Kidney epithelial cell (primary cell): ENCODE measurements at regions not wholly inside any gene's neighbourhood (a gene's known extent, or its start where the extent isn't known, plus 50 kb on each side); places are given as distances from the start of the nearest gene placed in this dataset.

Source experiments
- DNase-seq: peaks from one replicate; pipeline ENCODE4 v3.0.0-alpha.2; 2010; ENCODE audit warnings: low read depth
- H3K27me3 ChIP-seq: 2 replicates; pipeline ENCODE4 v1.6.0; 2011; ENCODE audit warnings: low read length; ENCODE audit not compliant: control insufficient read depth, insufficient read depth
- H3K36me3 ChIP-seq: 2 replicates; pipeline ENCODE4 v1.5.1; 2011; ENCODE audit warnings: low read length; ENCODE audit not compliant: control insufficient read depth, insufficient read depth
- H3K4me3 ChIP-seq: 2 replicates; pipeline ENCODE4 v1.5.1; 2011; ENCODE audit warnings: low read depth, mild to moderate bottlenecking, control low read depth, low read length
- TF ChIP-seq, protein P1 (sequence below): IDR thresholded peaks from 2 replicates; pipeline ENCODE4 v1.5.1; 2011; ENCODE audit warnings: mild to moderate bottlenecking, moderate library complexity, low read length, control low read depth, inconsistent platforms; ENCODE audit not compliant: insufficient read depth, poor library complexity, severe bottlenecking

DNA sequence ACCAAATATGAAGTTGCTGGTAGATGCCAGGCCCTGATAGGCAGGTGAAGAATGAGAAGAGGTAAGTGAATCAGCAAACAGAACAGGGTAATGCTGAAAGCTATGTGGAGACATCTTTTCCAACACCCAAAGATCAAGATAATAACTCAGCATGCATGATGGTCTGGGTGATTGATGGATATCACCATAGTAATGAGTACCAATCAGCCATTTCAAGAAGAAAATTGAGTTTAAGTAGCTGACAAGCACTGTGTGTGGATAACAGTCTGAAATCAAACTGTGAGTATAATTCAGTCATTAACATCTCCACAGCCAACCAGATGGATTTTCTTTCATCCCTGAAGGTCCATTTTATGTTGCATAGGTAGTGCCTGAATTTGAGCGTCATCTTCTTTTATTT is 289.6 kb upstream of the SMIM31 start:
- TF ChIP-seq, protein P1, sequence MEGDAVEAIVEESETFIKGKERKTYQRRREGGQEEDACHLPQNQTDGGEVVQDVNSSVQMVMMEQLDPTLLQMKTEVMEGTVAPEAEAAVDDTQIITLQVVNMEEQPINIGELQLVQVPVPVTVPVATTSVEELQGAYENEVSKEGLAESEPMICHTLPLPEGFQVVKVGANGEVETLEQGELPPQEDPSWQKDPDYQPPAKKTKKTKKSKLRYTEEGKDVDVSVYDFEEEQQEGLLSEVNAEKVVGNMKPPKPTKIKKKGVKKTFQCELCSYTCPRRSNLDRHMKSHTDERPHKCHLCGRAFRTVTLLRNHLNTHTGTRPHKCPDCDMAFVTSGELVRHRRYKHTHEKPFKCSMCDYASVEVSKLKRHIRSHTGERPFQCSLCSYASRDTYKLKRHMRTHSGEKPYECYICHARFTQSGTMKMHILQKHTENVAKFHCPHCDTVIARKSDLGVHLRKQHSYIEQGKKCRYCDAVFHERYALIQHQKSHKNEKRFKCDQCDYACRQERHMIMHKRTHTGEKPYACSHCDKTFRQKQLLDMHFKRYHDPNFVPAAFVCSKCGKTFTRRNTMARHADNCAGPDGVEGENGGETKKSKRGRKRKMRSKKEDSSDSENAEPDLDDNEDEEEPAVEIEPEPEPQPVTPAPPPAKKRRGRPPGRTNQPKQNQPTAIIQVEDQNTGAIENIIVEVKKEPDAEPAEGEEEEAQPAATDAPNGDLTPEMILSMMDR, result no peak
- DNase-seq, result no peak
- Histone ChIP-seq H3K4me3 (no peak overlapping the region), H3K36me3 (no peaks in the 10 kb centered on the region), H3K27me3 (no peaks in the 10 kb centered on the region)

DNA sequence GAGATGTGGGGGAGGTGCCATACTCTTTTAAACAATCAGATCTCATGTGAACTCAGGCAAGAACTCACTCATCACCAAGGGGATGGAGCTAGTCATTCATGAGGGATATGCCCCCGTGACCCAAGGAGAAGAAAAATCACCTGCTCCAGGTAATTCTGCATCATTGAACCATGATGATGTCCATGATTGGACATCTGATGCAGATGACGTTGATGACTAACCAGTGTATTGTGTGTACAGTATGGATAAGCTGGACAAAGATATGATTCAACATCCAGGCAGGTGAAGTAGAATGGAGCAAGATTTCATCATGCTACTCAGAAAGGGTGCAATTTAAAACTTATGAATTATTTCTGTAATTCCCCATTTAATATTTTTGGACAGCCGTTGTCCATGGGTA is 286.4 kb upstream of the SMIM31 start:
- TF ChIP-seq, protein P1, result no peak
- Histone ChIP-seq H3K4me3 (no peak overlapping the region), H3K36me3 (no peaks in the 10 kb centered on the region), H3K27me3 (no peaks in the 10 kb centered on the region)
- peak; percentile 1 for DNase-seq

DNA sequence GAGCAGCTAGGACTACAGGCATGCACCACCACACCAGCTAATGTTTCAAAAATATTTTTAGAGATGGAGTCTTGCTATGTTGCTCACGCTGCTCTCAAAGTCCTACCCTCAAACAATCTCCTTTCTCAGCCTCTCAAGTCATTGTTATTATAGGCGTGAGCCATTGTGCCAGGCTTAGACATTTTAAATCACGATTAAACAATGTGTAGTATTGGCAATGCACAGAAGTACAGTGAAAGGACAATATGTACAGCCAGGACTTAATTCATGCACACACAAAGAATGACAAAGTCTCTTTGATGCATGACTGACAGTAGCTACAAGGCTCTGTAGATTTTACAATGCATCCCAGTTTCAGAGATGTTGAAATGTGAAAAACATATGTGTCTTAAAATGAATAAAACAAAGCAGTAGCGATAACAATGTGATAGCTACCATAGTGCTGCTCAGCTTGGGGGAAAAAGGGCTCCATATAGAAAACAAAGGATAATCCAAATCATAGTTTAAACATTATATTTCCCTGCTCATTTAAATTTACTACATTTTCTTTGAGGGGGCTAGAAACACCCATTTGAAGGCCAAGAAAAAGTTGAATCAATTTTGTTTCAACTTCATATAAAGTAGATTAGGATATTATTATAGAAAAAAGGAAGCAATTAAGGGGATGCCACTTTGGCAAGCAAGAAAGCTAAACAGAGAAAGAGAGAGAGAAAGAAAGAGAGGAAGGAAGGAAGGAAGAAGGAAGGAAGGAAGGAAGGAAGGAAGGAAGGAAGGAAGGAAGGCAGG is 272.4 kb upstream of the SMIM31 start:
- no peak for DNase-seq
- no peaks in the 10 kb centered on the region for H3K27me3 ChIP-seq
- TF ChIP-seq, protein P1, result no peak
- no peak overlapping the region for H3K4me3 ChIP-seq
- H3K36me3 ChIP-seq, result no peaks in the 10 kb centered on the region

DNA sequence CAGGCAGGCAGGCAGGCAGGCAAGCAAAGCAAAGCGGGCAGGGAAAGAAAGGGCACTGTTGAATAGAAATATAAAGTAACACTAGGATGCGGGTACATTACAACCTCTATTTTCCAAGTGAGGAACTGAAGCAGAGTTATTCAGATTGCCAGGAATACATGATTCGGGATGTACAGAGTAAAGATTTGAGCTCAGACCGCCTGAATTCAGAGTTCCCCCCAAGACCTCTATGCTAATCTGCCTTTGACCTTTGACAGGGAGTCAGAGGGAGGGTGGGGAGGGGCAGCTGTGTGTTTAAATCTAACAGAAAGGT is 271.9 kb upstream of the SMIM31 start:
- no peak overlapping the region for H3K4me3 ChIP-seq
- H3K36me3 ChIP-seq, result no peaks in the 10 kb centered on the region
- no peaks in the 10 kb centered on the region for H3K27me3 ChIP-seq
- no peak for DNase-seq
- TF ChIP-seq, protein P1, result no peak

DNA sequence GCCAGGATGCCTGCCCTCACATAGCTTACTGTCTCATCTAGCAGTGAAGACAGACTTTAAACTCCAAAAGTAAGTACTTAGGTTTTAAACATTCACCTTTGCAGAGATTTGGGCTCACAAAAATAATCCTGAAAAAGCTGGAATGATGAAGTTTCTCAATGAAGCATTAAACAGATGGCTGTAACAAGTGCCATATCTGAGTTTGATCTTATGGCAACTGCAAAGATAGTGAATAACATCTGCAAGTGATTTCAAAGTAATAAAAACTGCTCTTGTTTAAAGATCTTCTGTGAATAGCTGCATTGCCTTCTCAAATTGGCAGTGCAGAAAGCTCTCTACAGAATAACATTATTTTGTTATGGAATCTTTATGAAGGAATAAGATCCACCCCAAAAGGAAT is 271.2 kb upstream of the SMIM31 start:
- H3K36me3 ChIP-seq, result no peaks in the 10 kb centered on the region
- TF ChIP-seq, protein P1, result no peak
- no peaks in the 10 kb centered on the region for H3K27me3 ChIP-seq
- H3K4me3 ChIP-seq, result no peak overlapping the region
- no peak for DNase-seq

DNA sequence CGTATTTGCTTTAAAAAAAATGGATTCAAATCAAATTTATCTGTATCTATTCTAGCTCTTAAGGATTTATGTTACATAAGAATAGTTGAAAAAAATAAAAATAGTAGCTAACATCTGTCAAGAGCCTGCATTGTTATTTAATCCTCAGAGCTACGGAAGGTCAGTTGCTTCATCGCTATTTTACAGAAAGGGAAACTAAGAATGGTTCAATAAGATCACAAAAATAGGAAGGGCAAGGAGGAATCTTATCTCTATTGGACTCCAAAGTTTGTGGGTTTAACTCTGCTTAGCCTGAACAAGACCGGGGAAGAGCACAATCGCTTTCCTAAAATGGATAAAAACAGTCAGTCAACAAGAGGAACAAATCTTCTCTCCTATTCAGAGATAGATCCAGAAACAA is 270.2 kb upstream of the SMIM31 start:
- Histone ChIP-seq H3K36me3 (no peaks in the 10 kb centered on the region), H3K4me3 (no peak overlapping the region), H3K27me3 (no peaks in the 10 kb centered on the region)
- TF ChIP-seq, protein P1, result no peak
- no peak for DNase-seq
